GM12878 (cell line): ENCODE measurements at regions not wholly inside any gene's neighbourhood (a gene's known extent, or its start where the extent isn't known, plus 50 kb on each side); places are given as distances from the start of the nearest gene placed in this dataset.

Experiments used
- CHD4 ChIP-seq: fragments of 200-600 bp; sonication (generic); IDR thresholded peaks from 2 replicates; pipeline ENCODE4 v1.6.1; 2016; ENCODE audit warnings: mild to moderate bottlenecking
- CTCF ChIP-seq, 3 experiments: IDR thresholded peaks in 2 of 3; conservative IDR thresholded peaks in 1 of 3; 2 replicates each; pipeline ENCODE4 v1.5.1; 2011; ENCODE audit warnings: low read depth in 3 of 3, low read length in 3 of 3, mild to moderate bottlenecking in 3 of 3, control low read depth in 2 of 3, moderate library complexity in 2 of 3, inconsistent platforms in 1 of 3, mixed read lengths in 1 of 3; ENCODE audit not compliant: control insufficient read depth in 2 of 3, insufficient read depth in 1 of 3; ENCODE audit errors: extremely low read depth in 1 of 3
- DPF2 ChIP-seq: fragments of 450-650 bp; IDR thresholded peaks from 2 replicates; pipeline ENCODE4 v1.6.1; 2017; ENCODE audit warnings: mild to moderate bottlenecking
- EZH2 ChIP-seq: IDR thresholded peaks from 2 replicates; pipeline ENCODE4 v1.6.1; 2012; ENCODE audit warnings: low read depth, mild to moderate bottlenecking, control low read depth, inconsistent platforms, low read length, borderline replicate concordance; ENCODE audit not compliant: control insufficient read depth
- FOXM1 ChIP-seq: IDR thresholded peaks from 2 replicates; pipeline ENCODE4 v1.6.1; 2012; ENCODE audit warnings: low read depth, mild to moderate bottlenecking, inconsistent platforms, low read length, moderate library complexity
- LARP7 ChIP-seq: fragments of 450-650 bp; IDR thresholded peaks from 2 replicates; pipeline ENCODE4 v1.6.1; 2017; ENCODE audit warnings: mild to moderate bottlenecking
- MYB ChIP-seq: fragments of 150-350 bp; IDR thresholded peaks from 2 replicates; pipeline ENCODE4 v1.6.1; 2014; ENCODE audit warnings: mild to moderate bottlenecking, low read depth, low read length, borderline replicate concordance
- NFYB ChIP-seq: IDR thresholded peaks from 2 replicates; pipeline ENCODE4 v1.6.1; 2011; ENCODE audit warnings: low read depth, mild to moderate bottlenecking, low read length, improper control_type of control experiment, moderate library complexity; ENCODE audit not compliant: insufficient read depth
- NRF1 ChIP-seq: conservative IDR thresholded peaks from 2 replicates; pipeline ENCODE4 v1.6.1; 2011; ENCODE audit warnings: mild to moderate bottlenecking, low read depth, low read length, improper control_type of control experiment
- PAX5 ChIP-seq: IDR thresholded peaks from 2 replicates; pipeline ENCODE4 v1.6.1; 2011; ENCODE audit warnings: low read depth, low read length, borderline replicate concordance
- POLR2A ChIP-seq: IDR thresholded peaks from 2 replicates; pipeline ENCODE4 v1.6.1; 2011; ENCODE audit warnings: low read depth, mild to moderate bottlenecking, low read length
- SIX5 ChIP-seq: IDR thresholded peaks from 2 replicates; pipeline ENCODE4 v1.6.1; 2011; ENCODE audit warnings: mild to moderate bottlenecking, low read depth, low read length, moderate library complexity; ENCODE audit not compliant: severe bottlenecking
- YY1 ChIP-seq: IDR thresholded peaks from 2 replicates; pipeline ENCODE4 v1.6.1; 2011; ENCODE audit warnings: low read depth, mild to moderate bottlenecking, low read length
- ZNF24 ChIP-seq: fragments of 450-650 bp; IDR thresholded peaks from 2 replicates; pipeline ENCODE4 v1.6.1; 2017; ENCODE audit warnings: antibody characterized with exemption, mild to moderate bottlenecking

DNA sequence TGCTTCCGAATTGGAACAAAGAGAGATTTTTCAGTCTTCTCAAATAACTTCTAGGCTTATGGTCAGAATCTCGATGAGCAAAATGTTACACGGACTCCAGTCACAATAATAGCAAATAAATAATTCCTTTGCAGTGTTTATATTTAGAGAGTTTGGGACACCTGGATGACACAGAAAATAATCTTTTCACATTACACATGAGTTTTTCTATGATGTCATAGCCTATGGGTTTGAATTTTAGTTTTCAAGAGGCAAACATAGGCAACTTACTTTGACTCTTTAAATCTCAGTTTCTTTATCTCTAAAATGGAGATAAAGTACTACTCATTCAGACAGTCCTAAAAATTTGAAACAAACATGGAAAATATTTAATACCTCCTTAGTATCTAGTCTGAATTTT is 372.0 kb downstream of the HAPSTR1 start:
- TF ChIP-seq CTCF (IDR thresholded peaks at IDR 0.05 in 2 of 3, conservative IDR thresholded peaks at IDR 0.05 in 1 of 3; ENCODE audit: control insufficient read depth in 2 of 3, extremely low read depth in 1 of 3, insufficient read depth in 1 of 3, low read depth in 3 of 3, low read length in 3 of 3): no peak
- TF ChIP-seq FOXM1: no peak
- TF ChIP-seq MYB: no peak
- no peak for TF ChIP-seq CHD4
- TF ChIP-seq NFYB: no peak
- no peak for TF ChIP-seq YY1
- no peak for TF ChIP-seq LARP7
- TF ChIP-seq POLR2A: no peak
- TF ChIP-seq NRF1: no peak
- no peak for TF ChIP-seq PAX5
- no peak for TF ChIP-seq DPF2
- no peak for TF ChIP-seq ZNF24
- TF ChIP-seq SIX5: no peak
- no peak for TF ChIP-seq EZH2
